WTC11 (cell line): ENCODE measurements at regions not wholly inside any gene's neighbourhood (a gene's known extent, or its start where the extent isn't known, plus 50 kb on each side); places are given as distances from the start of the nearest gene placed in this dataset.

ENCODE experiments used
- ATAC-seq: fragments of 200-7000 bp; cut with Tn5 transposase; 2 replicates; pipeline ENCODE4 v1.10.0; 2021; ENCODE audit warnings: mild to moderate bottlenecking, moderate library complexity
- CTCF ChIA-PET: fragments of 300-600 bp; sonication (Branson Sonifier 250); formaldehyde crosslinking; loops from one replicate; lab custom pipeline; 2021; ENCODE audit warnings: antibody characterized with exemption; lab: Charles Lee
- POLR2A ChIA-PET: fragments of 350-600 bp; sonication (Branson Sonifier 250); formaldehyde crosslinking; loops from one replicate; lab custom pipeline; 2021; ENCODE audit warnings: antibody characterized with exemption; lab: Charles Lee
- DNase-seq: peaks from one replicate; pipeline ENCODE4 v3.0.0; 2021; ENCODE audit warnings: low spot score
- H3K27ac Mint-ChIP-seq: 2 replicates; pipeline ENCODE4 v1.8.0; 2021; ENCODE audit warnings: mixed read lengths
- H3K27me3 Mint-ChIP-seq: 2 replicates; pipeline ENCODE4 v1.8.0; 2021; ENCODE audit warnings: low read depth, mild to moderate bottlenecking, moderate library complexity, mixed read lengths
- H3K36me3 Mint-ChIP-seq: 2 replicates; pipeline ENCODE4 v1.8.0; 2021; ENCODE audit warnings: mixed read lengths
- H3K4me1 Mint-ChIP-seq: 2 replicates; pipeline ENCODE4 v1.8.0; 2022; ENCODE audit warnings: mixed read lengths
- H3K4me3 Mint-ChIP-seq: 2 replicates; pipeline ENCODE4 v1.8.0; 2021; ENCODE audit warnings: mild to moderate bottlenecking, moderate library complexity, mixed read lengths
- H3K9me3 Mint-ChIP-seq: 2 replicates; pipeline ENCODE4 v1.8.0; 2021; ENCODE audit warnings: mixed read lengths
- CTCF ChIP-seq: fragments of 200-600 bp; IDR thresholded peaks from 2 replicates; pipeline ENCODE4 v1.8.0; 2022; ENCODE audit warnings: antibody characterized with exemption
- ERG ChIP-seq: fragments of 250-450 bp; sonication (Bioruptor Pico); IDR thresholded peaks from 2 replicates; pipeline ENCODE4 v1.8.0; 2021; ENCODE audit warnings: mild to moderate bottlenecking
- FOXK1 ChIP-seq: sonication (generic); formaldehyde crosslinking; IDR thresholded peaks from 2 replicates; pipeline ENCODE4 v1.8.0; 2022; ENCODE audit warnings: mild to moderate bottlenecking, moderate library complexity, missing genetic modification reagents
- FOXP1 ChIP-seq: sonication (generic); formaldehyde crosslinking; IDR thresholded peaks from 2 replicates; pipeline ENCODE4 v1.8.0; 2022; ENCODE audit warnings: missing genetic modification reagents, mild to moderate bottlenecking, moderate library complexity, borderline replicate concordance
- NFE2L1 ChIP-seq: sonication (generic); formaldehyde crosslinking; IDR thresholded peaks from 2 replicates; pipeline ENCODE4 v1.8.1; 2023; ENCODE audit warnings: missing genetic modification reagents
- PREB ChIP-seq: sonication (generic); formaldehyde crosslinking; IDR thresholded peaks from 2 replicates; pipeline ENCODE4 v1.8.1; 2022; ENCODE audit warnings: mild to moderate bottlenecking, missing genetic modification reagents, moderate library complexity, borderline replicate concordance
- PRRX2 ChIP-seq: fragments of 250-450 bp; sonication (Bioruptor Pico); IDR thresholded peaks from 2 replicates; pipeline ENCODE4 v1.8.0; 2021; ENCODE audit warnings: mild to moderate bottlenecking
- RELA ChIP-seq: sonication (generic); formaldehyde crosslinking; IDR thresholded peaks from 2 replicates; pipeline ENCODE4 v1.8.1; 2022; ENCODE audit warnings: missing genetic modification reagents, mild to moderate bottlenecking, borderline replicate concordance
- SMAD4 ChIP-seq: sonication (generic); formaldehyde crosslinking; IDR thresholded peaks from 2 replicates; pipeline ENCODE4 v1.8.0; 2022; ENCODE audit warnings: mild to moderate bottlenecking, missing genetic modification reagents
- TEAD4 ChIP-seq: sonication (generic); formaldehyde crosslinking; IDR thresholded peaks from 2 replicates; pipeline ENCODE4 v1.8.0; 2022; ENCODE audit warnings: mild to moderate bottlenecking, missing genetic modification reagents
- ZNF232 ChIP-seq: sonication (generic); formaldehyde crosslinking; IDR thresholded peaks from 2 replicates; pipeline ENCODE4 v1.8.0; 2022; ENCODE audit warnings: mild to moderate bottlenecking, missing genetic modification reagents
- ZSCAN18 ChIP-seq: fragments of 250-450 bp; sonication (Bioruptor Pico); IDR thresholded peaks from 2 replicates; pipeline ENCODE4 v2.1.2; 2022; ENCODE audit warnings: mild to moderate bottlenecking, moderate library complexity
- TF ChIP-seq, protein P1 (sequence below): fragments of 250-450 bp; sonication (Bioruptor Pico); IDR thresholded peaks from 2 replicates; pipeline ENCODE4 v1.9.0; 2021; ENCODE audit warnings: mild to moderate bottlenecking, borderline replicate concordance

DNA sequence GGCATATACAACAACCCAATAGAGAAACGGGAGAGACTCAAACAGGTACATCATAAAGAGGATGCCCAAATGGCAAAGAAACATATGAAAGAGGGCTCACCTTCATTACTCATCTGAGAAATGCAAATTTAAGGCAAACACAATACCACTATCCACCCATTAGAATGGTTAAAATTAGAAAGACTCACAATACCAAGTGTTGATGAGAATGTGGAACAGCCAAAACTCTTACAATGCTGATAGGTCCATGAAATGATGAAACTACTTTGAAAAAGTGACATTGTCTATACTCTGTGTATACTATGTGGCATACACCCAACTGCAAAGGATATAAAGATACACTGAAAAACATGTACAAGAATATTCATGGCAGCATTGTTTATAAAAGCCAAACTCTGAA is 96.2 kb upstream of the TSHZ3 start (continued):
- TF ChIP-seq ERG (CRISPR knock-in tag) (no peak), ZNF232 (no peak), RELA (CRISPR knock-in tag) (no peak), TEAD4 (CRISPR knock-in tag) (no peak), PRRX2 (CRISPR knock-in tag) (no peak), SMAD4 (CRISPR knock-in tag) (no peak), PREB (CRISPR knock-in tag) (no peak)
- TF ChIP-seq, protein P1, sequence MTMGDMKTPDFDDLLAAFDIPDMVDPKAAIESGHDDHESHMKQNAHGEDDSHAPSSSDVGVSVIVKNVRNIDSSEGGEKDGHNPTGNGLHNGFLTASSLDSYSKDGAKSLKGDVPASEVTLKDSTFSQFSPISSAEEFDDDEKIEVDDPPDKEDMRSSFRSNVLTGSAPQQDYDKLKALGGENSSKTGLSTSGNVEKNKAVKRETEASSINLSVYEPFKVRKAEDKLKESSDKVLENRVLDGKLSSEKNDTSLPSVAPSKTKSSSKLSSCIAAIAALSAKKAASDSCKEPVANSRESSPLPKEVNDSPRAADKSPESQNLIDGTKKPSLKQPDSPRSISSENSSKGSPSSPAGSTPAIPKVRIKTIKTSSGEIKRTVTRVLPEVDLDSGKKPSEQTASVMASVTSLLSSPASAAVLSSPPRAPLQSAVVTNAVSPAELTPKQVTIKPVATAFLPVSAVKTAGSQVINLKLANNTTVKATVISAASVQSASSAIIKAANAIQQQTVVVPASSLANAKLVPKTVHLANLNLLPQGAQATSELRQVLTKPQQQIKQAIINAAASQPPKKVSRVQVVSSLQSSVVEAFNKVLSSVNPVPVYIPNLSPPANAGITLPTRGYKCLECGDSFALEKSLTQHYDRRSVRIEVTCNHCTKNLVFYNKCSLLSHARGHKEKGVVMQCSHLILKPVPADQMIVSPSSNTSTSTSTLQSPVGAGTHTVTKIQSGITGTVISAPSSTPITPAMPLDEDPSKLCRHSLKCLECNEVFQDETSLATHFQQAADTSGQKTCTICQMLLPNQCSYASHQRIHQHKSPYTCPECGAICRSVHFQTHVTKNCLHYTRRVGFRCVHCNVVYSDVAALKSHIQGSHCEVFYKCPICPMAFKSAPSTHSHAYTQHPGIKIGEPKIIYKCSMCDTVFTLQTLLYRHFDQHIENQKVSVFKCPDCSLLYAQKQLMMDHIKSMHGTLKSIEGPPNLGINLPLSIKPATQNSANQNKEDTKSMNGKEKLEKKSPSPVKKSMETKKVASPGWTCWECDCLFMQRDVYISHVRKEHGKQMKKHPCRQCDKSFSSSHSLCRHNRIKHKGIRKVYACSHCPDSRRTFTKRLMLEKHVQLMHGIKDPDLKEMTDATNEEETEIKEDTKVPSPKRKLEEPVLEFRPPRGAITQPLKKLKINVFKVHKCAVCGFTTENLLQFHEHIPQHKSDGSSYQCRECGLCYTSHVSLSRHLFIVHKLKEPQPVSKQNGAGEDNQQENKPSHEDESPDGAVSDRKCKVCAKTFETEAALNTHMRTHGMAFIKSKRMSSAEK = no peak

GRCh38 chr19:31448221-31448657 is 99.0 kb upstream of the TSHZ3 start:
- no peak overlapping the region for H3K27ac Mint-ChIP-seq
- ATAC-seq = no peak
- peaks cover 9% of the 10 kb centered on the region; the same call in 1 of the 2 replicates for H3K4me1 Mint-ChIP-seq
- TF ChIP-seq CTCF (no peak), FOXP1 (CRISPR knock-in tag) (peak; percentile 50; the same call in 1 of the 2 replicates)
- peaks cover 30% of the 10 kb centered on the region for H3K9me3 Mint-ChIP-seq
- no peak overlapping the region for H3K4me3 Mint-ChIP-seq
- DNase-seq = no peak
- POLR2A ChIA-PET = interaction anchor here (0.7 kb wide), 1 partner anchor 29 kb away, joined by 3 read pairs; no protein-coding TSS in a partner anchor
- CTCF ChIA-PET = no interaction called here
- H3K27me3 Mint-ChIP-seq = no peaks in the 10 kb centered on the region; the same call in 1 of the 2 replicates
- H3K36me3 Mint-ChIP-seq = peaks cover 17% of the 10 kb centered on the region

- no peak for TF ChIP-seq NFE2L1 (CRISPR knock-in tag)
- TF ChIP-seq FOXK1 (CRISPR knock-in tag) = no peak
- TF ChIP-seq ZSCAN18 (CRISPR knock-in tag) = no peak
- DNase-seq (no peak), ATAC-seq (no peak)
- POLR2A ChIA-PET = no interaction called here
- H3K36me3 Mint-ChIP-seq = peaks cover 13% of the 10 kb centered on the region
- CTCF ChIA-PET = no interaction called here
- H3K27ac Mint-ChIP-seq = no peak overlapping the region
- peaks cover 25% of the 10 kb centered on the region for H3K9me3 Mint-ChIP-seq
- no peak overlapping the region for H3K4me3 Mint-ChIP-seq
- peaks cover 9% of the 10 kb centered on the region; the same call in 1 of the 2 replicates for H3K4me1 Mint-ChIP-seq
- no peaks in the 10 kb centered on the region; the same call in 1 of the 2 replicates for H3K27me3 Mint-ChIP-seq
Measured at GRCh38 chr19:31449379-31449778, 100.1 kb upstream of the TSHZ3 start.
